Lower leg skin (tissue), 3 donors: ENCODE measurements at regions not wholly inside any gene's neighbourhood (a gene's known extent, or its start where the extent isn't known, plus 50 kb on each side); places are given as distances from the start of the nearest gene placed in this dataset.

Experiments used
- POLR2A ChIP-seq, 2 donors: fragments of 450-650 bp; IDR thresholded peaks; one replicate each; pipeline ENCODE4 v1.6.1; 2016 to 2017; ENCODE audit warnings: antibody characterized with exemption in 2 of 2, mild to moderate bottlenecking in 1 of 2, moderate library complexity in 1 of 2
- TF ChIP-seq, protein P1 (sequence below), 3 donors: fragments of 450-650 bp; IDR thresholded peaks; one replicate each; pipeline ENCODE4 v1.5.1; 2016; ENCODE audit warnings: antibody characterized with exemption in 3 of 3, mild to moderate bottlenecking in 3 of 3, moderate library complexity in 2 of 3

DNA sequence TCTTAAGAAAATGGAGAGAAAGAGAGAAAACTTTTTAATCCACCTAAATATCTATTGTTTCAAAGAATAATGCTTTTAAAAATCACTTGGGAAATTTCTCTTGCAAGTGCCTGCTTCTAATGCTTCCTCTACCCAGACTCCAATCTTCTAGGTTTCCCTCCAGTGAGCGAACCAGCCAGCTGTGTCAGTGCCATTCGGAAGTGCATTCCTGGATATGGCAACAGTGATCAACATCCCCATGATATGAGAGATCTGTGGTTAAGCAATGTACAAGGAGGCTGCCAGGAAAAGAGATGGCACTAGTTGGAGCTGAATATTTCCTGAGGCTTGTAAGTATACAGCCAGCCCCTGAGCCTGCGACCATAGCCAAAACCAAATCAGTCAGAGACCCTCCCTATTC is 53.3 kb upstream of the KCNMB2 start:
- TF ChIP-seq, protein P1, sequence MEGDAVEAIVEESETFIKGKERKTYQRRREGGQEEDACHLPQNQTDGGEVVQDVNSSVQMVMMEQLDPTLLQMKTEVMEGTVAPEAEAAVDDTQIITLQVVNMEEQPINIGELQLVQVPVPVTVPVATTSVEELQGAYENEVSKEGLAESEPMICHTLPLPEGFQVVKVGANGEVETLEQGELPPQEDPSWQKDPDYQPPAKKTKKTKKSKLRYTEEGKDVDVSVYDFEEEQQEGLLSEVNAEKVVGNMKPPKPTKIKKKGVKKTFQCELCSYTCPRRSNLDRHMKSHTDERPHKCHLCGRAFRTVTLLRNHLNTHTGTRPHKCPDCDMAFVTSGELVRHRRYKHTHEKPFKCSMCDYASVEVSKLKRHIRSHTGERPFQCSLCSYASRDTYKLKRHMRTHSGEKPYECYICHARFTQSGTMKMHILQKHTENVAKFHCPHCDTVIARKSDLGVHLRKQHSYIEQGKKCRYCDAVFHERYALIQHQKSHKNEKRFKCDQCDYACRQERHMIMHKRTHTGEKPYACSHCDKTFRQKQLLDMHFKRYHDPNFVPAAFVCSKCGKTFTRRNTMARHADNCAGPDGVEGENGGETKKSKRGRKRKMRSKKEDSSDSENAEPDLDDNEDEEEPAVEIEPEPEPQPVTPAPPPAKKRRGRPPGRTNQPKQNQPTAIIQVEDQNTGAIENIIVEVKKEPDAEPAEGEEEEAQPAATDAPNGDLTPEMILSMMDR (IDR thresholded peaks at IDR 0.05): no peak
- TF ChIP-seq POLR2A (IDR thresholded peaks at IDR 0.05): no peak
